HG03342 (cell line): ENCODE measurements at regions not wholly inside any gene's neighbourhood (a gene's known extent, or its start where the extent isn't known, plus 50 kb on each side); places are given as distances from the start of the nearest gene placed in this dataset.

ENCODE experiments used
- ATAC-seq: cut with Tn5 transposase; IDR thresholded peaks from one replicate; pipeline ENCODE4 v1.9.1; 2021; ENCODE audit warnings: mild to moderate bottlenecking, moderate library complexity; ENCODE audit not compliant: unreplicated experiment

DNA sequence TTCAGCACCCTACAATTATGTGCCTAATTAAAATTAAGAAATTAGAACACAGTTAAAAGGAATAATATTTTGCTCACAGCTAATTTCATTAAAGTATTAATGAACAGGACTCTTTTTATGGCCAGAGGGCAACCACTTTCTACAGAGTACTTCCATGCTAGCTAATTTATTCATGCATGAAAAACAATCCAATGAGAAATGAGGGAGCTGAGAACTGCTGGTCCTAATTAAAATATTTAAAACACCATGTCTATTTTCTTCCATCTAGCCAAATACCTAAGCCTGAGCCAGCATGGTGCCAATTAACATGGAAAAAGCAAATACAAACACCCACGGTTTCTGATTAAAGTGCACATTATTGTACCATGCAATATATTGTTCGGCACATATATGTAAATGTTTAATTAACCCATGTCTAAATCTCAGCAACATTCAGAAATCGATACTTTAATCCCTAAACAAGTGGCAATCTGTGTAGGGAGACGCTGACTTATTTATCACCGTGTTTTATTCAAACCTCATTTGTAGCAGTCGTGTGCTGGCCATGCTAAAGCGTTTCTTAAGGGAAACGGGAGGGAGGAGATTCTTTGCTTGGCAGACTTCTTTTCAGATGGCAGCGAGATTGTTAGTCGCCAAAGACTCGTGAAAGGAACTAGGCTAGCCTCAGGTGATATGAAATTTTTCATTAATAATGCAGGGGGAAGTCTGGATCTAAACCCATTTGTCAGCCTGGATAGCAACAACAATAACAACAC is 193.5 kb downstream of the ANXA2 start:
- ATAC-seq = no peak

- ATAC-seq = no peak
These were observed 189.1 kb downstream of the ANXA2 start for GRCh38 chr15:60208709-60209108.

DNA sequence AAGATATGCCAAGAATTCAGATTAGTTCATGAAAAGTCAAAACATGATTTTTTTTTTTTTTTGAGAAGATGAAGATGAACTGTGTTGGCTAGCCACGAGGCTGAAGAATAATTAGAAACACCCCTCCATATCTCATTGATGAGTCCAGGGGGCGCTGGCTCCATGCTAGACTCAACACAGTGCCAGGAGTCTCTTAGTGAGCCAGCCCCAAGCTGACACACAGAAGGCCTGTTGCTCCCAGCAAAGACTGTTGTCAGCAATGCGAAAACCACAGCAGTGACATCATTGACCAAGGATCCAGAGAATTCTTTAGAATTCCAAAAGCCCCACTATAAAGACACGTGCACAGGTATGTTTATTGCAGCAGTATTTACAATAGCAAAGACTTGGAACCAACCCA is 185.2 kb downstream of the ANXA2 start:
- no peak for ATAC-seq

GRCh38 chr15:60213377-60214000 is 184.3 kb downstream of the ANXA2 start:
- ATAC-seq = no peak

DNA sequence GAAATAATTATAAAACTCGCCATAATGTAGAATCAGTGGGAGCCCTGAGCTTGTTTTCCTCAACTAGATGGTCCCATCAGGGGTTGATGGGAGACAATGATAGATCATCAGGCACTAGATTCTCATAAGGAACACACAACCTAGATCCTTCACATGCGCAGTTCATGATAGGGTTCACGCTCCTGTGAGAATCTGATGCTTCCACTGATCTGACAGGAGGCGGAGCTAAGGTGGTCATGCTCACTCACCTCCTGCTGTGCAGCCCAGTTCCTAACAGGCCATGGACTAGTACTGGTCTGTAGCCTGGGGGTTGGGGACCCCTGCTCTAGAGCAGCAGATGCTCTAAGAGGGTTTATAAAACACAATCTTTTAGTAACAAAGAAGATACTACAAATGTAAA is 183.6 kb downstream of the ANXA2 start:
- ATAC-seq = no peak

DNA sequence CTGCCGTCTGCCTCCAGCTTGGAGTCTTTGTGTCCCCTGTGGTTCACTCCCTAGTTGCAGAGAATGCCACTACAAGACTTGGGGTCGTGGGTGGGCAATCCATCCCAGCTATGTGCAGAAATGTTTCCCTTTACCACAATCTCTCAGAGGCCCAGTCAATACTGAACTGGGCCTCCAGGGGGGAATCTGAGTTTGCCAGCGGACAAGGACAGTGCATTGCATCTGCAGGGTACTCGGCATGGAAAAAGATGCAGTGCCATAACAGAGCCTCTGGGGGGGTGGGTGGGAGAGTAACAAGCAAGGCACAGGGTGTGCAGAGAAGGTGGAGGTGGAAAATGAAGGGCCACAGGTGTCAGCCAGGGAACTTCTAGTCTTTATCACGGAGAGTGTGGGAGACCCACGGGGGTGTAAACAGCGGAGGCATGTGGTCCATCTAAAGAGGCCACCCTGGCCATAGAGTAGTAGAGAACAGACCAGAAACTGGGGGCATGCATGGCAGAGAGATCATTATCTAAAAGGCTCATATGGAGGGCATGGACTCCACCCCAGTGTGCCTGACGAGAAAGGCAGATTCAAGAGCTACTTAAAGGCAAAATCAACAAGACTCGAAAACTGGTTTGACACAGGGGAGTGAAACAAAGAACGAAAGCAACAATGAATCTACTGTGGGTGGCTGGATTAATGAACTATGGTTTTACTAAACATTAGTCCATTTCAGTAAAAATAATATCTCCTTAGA is 182.4 kb downstream of the ANXA2 start:
- no peak for ATAC-seq

DNA sequence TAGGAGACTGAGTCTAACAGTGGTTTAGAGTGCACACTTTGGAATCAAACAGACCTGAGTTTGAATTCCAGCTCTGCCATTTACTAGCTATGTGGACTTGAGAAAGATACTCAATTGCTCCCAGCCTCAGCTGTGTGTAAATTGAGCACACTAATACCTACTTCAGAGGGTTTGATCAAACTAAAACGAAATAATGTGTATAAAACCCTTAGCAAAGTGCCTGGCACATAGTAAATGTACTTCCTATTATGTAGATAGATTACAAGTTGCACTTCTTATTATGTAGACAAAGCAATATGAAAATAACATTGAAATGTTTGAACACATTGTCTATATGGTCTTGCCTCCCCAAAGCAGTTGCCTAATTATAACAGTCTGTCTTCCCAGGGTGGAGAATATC is 180.6 kb downstream of the ANXA2 start:
- ATAC-seq = no peak

- ATAC-seq = no peak
These were observed 179.5 kb downstream of the ANXA2 start for GRCh38 chr15:60218256-60218655.

DNA sequence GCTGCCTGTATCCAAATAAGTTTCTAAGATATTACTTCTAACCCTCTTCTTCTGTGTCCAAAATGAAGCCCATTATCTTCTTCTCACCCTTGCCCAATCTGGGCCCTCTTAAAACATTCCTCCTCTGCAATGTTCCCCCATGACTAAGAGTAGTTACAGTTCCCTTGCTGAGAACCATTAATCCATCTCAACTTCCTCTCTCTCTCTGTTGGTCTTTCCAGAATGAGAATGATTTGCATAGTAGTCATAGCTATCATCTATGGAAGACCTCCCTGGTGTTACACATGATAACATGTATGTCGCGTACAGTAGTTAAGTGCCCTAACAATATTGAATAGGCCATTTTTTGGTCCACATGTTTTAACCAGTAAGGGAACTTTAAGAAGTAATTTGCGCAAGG is 177.9 kb downstream of the ANXA2 start:
- ATAC-seq = no peak

GRCh38 chr15:60221356-60221755 is 176.4 kb downstream of the ANXA2 start:
- ATAC-seq = no peak

DNA sequence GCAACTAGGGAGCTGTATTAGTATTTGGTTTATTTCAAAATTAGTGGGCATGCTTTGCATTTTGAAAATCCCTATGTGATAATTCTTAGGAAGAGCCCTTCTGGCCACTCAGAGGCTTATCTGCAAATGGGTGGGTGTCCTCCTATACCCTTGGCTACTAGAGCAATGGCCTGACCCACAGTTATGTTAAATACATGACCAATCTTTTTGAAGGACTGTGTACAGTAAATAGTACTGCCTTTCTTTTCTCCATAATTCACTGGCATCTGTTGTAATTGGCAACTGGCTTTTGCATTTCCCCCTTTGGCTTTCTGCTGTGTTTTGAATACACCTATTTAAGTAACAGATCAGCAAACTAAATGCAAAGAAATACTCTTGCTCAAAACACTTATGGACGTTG is 175.4 kb downstream of the ANXA2 start:
- ATAC-seq = no peak

GRCh38 chr15:60223176-60223575 is 174.6 kb downstream of the ANXA2 start:
- no peak for ATAC-seq

GRCh38 chr15:60226924-60227323 is 170.9 kb downstream of the ANXA2 start:
- no peak for ATAC-seq

DNA sequence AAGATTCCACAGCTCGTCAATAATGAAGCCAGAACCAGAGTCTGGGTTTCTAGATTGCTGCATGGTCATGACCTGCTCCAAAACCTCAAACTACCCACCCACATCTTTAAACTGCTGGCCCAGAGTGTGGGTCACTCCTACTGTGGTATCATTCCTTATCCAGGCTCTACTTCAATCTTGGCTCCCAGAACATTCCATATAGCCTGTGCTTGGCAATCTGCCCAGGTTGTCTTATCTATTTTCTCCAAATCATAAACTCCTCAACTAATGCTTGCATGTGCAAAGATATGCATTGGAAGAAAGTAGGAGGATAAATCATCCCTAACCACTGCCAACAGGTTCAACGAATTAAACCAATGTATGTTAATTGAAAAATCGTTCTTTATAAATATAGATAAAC is 169.7 kb downstream of the ANXA2 start:
- no peak for ATAC-seq

DNA sequence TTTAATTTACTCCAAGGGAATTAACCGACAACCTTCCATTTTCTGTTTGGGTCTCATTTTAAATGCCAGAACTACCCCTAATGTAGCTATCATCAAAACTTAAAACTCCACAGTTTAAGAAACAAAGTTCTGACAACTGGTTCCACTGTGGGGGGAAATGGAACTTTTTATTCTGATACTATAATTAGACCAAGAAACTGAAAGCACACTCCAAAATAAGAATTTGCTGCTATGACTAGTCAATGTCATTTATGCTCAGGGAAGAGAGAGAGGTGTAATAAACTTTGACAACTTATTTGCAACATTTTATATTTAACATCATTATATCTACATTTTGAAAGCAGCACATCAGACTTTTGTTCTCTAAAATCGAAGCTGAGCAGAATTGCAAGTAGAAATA is 169.2 kb downstream of the ANXA2 start:
- ATAC-seq = no peak

DNA sequence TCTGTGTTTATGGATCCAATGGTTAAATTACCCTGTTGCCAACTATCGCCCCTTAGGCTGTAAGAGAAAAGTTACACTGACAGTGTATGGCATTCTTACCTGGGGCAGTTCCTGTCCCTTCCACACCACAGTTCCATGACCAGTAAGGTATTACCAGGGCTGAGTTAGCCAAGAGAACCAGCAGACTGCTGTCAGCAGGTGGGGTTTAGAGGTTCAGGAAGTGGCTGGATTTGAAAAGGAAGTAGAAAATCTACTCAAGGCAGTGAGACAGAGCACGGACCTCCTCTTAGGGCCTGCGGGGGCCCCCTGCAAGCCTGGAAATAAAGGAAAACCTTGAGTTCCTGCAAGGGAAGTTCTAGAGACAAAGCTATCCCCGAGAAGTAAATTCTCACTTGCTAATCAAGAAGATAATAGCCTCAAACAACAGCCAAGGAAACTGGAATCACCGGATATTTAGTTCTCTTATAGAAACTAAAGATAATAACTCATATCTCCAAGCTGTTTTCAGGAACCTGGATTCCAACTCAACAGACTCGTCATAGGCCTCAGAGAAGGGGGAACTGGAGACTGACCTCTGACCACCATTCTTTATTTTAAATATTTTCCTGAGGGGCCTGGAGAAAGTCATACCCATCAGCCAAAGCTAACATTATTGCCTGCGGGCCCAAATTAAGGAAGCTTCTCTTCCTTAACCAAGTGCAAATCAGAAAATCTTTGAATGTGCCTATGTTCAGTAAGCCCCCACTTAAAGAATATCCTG is 161.7 kb downstream of the ANXA2 start:
- ATAC-seq = no peak

DNA sequence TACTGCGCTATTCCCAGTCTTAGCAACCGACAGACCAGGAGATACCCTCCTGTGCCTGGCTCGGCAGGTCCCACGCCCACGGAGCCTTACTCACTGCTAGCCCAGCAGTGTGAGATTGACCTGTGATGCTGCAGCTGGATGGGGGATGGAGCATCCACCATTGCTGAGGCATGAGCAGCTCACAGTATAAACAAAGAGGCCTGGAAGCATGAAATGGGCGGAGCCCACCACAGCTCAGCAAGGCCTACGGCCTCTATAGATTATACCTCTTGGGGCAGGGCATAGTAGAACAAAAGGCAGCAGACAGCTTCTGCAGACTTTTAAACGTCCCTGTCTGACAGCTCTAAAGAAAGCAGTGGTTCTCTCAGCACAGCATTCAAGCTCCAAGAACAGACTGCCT is 160.3 kb downstream of the ANXA2 start:
- no peak for ATAC-seq

GRCh38 chr15:60243769-60244168 is 154.0 kb downstream of the ANXA2 start:
- no peak for ATAC-seq

- ATAC-seq = no peak
These were observed 153.0 kb downstream of the ANXA2 start for GRCh38 chr15:60244813-60245212.

- no peak for ATAC-seq
These were observed 147.5 kb downstream of the ANXA2 start for GRCh38 chr15:60250316-60250715.

DNA sequence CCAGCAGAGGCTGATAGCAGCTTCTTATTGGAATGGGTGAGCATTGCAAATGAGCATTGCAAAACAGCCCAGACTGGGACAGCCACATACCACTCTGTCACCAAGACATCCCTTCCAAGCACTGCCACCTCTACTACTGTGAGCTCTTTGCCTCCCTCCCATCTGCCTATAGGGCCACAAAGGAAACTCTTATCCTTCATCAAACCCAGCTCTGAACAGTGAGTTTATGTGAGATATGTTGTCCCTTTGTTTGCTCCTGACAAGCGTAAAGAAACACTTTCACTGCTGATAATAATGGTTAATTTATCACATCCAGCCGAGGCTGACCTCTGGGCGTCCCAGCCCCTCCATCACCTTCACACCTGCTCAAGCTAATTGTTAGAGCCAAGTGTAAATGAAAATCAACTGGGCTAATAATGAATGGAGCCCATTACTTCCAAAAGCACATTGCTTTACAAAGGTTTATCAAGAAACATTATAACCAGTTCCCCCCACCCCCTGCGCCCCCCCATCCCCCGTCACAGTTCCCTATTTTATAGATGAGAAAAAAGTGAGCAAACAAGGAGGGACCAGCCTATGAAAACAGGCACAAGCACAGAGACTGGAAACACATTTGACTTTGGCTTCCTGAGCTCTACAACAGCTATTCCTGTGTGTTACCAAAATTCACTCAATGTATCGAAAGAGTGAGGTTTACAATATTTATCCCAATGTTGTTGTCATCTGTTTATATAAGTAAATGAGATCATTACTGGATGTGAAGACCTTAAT is 146.3 kb downstream of the ANXA2 start:
- no peak for ATAC-seq
